Activated naive CD4-positive, alpha-beta T cell treated with anti-CD3 and anti-CD28 coated beads, Interleukin-2, amount 50 U/mL, for 24 hours (primary cell): ENCODE measurements at regions not wholly inside any gene's neighbourhood (a gene's known extent, or its start where the extent isn't known, plus 50 kb on each side); places are given as distances from the start of the nearest gene placed in this dataset.

Source experiments
- H3K27ac Mint-ChIP-seq: one replicate; pipeline ENCODE4 v1.8.0; 2021; ENCODE audit warnings: mild to moderate bottlenecking, mixed read lengths
- H3K27me3 Mint-ChIP-seq: one replicate; pipeline ENCODE4 v1.8.0; 2021; ENCODE audit warnings: mixed read lengths
- H3K36me3 Mint-ChIP-seq: one replicate; pipeline ENCODE4 v1.8.0; 2021; ENCODE audit warnings: mixed read lengths
- H3K4me1 Mint-ChIP-seq: one replicate; pipeline ENCODE4 v1.8.0; 2021; ENCODE audit warnings: mixed read lengths
- H3K4me3 Mint-ChIP-seq: one replicate; pipeline ENCODE4 v1.8.0; 2021; ENCODE audit warnings: mild to moderate bottlenecking, mixed read lengths
- H3K9me3 Mint-ChIP-seq: one replicate; pipeline ENCODE4 v1.8.0; 2021; ENCODE audit warnings: mixed read lengths

DNA sequence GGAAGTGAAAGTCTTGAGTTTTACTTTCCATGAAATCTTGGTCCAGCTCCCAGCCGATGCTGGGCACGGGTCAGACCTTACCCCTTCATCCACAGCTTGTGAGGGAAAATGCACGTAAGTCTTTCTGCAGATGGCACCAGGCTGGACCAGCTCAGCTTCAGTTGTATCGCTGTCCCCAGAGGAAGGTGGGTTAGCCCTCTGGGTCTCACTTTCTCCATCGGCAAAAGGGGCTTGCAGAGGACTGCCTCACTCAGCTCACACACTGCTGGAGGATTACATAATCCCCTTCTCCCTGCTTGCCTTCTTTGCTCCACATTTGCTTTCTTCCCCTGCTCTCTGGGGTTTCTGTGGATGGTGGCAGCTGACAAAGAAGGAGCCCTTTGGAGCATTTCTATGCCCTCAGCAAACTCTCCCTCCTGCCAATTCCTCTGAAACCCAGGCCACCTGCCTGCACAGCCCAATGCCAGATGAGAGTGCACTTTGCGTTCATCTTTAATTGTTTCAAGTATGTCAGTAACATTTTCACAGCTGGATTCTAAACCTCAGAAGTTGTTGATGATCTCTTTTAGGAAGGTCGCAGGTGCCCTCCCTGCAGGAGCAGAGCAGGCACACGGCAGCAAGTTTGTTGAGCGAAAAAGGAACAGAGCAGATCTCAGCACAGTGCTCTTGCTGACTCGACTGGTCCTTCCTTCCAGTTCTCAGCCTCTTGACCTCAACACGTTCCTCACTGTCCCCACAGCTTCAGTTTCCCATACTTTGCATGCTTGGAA is 155.6 kb upstream of the GLI2 start:
- Mint-ChIP-seq H3K27ac (no peak overlapping the region), H3K36me3 (no peaks in the 10 kb centered on the region), H3K4me3 (no peak overlapping the region), H3K27me3 (peaks cover 21% of the 10 kb centered on the region), H3K4me1 (peaks cover 4% of the 10 kb centered on the region), H3K9me3 (no peaks in the 10 kb centered on the region)

DNA sequence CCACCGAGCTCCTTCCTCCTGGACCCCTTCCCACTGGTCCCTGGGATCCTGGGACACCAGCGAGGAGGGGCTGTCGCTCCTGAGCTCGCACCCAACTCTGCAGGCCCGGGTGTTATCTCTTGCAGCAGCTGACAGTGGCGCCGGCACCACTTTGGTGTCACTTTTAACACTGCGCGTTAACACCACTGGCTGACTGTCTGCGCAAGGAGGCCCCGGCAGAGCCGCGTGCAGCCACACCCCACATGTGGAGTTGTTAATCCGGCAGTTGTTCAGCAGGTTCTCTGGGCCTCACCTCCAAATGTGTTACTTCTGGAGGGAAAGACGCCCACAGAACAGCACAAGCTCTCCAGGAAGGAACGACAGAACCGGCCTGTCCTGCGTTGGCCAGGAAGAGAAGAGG is 155.0 kb upstream of the GLI2 start:
- H3K4me1 Mint-ChIP-seq = peaks cover 4% of the 10 kb centered on the region
- peaks cover 27% of the 10 kb centered on the region for H3K27me3 Mint-ChIP-seq
- no peaks in the 10 kb centered on the region for H3K36me3 Mint-ChIP-seq
- no peak overlapping the region for H3K4me3 Mint-ChIP-seq
- no peak overlapping the region for H3K27ac Mint-ChIP-seq
- H3K9me3 Mint-ChIP-seq = no peaks in the 10 kb centered on the region

DNA sequence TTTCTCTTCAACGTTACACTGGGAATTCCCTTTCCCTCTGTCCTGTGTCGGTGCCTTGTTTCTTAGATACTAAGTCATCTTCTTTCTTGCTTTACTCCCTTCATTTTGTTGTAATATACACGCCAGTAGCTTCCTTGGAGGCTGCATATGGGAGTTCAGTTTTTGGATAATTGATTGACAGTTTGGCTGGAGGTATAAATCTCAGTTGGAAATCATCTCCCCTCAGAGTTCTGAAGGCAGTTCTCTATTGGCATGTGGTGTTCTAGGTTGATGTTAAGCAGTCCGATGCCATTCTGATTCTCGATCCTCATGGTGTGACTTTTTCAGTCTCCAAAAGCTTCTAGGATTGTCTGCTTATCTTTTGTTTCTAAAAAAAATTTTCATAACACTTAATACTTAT is 152.5 kb upstream of the GLI2 start:
- Mint-ChIP-seq H3K27me3 (peaks cover 31% of the 10 kb centered on the region), H3K4me3 (no peak overlapping the region), H3K27ac (no peak overlapping the region), H3K4me1 (peaks cover 4% of the 10 kb centered on the region), H3K36me3 (no peaks in the 10 kb centered on the region), H3K9me3 (no peaks in the 10 kb centered on the region)

DNA sequence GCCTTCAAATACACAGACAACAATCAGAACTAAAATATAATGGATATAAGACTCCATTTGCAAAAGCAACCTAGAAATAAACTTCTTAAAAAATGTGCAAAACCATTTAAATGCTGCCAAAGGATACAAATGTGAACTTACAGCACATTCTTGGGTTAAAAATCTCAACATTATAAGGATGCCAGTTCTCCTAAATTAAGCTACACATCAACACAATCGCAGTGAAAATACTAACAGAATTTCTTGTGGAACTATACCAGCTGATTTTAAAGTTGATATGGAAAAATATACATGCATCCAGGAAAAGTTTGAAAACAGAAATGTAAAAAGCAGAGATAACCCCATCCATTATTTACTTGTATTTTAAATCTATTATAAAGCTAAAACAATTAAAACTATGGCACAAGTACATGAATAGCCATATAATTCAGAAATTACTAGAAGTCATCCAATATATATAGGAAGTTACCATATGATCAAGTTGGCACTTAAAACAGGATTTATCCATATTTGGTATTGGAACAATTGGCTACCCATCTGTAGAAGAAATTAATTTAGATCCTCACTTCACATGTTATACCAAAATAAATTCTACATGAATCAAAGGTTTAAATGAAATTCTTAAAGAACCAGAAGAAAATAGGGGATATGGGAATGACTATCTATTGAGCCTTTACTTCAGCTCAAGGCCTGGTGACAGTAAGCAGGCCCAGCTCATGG is 151.7 kb upstream of the GLI2 start:
- H3K27ac Mint-ChIP-seq = no peak overlapping the region
- peaks cover 4% of the 10 kb centered on the region for H3K4me1 Mint-ChIP-seq
- no peaks in the 10 kb centered on the region for H3K9me3 Mint-ChIP-seq
- no peaks in the 10 kb centered on the region for H3K36me3 Mint-ChIP-seq
- H3K4me3 Mint-ChIP-seq = no peak overlapping the region
- peaks cover 36% of the 10 kb centered on the region for H3K27me3 Mint-ChIP-seq

DNA sequence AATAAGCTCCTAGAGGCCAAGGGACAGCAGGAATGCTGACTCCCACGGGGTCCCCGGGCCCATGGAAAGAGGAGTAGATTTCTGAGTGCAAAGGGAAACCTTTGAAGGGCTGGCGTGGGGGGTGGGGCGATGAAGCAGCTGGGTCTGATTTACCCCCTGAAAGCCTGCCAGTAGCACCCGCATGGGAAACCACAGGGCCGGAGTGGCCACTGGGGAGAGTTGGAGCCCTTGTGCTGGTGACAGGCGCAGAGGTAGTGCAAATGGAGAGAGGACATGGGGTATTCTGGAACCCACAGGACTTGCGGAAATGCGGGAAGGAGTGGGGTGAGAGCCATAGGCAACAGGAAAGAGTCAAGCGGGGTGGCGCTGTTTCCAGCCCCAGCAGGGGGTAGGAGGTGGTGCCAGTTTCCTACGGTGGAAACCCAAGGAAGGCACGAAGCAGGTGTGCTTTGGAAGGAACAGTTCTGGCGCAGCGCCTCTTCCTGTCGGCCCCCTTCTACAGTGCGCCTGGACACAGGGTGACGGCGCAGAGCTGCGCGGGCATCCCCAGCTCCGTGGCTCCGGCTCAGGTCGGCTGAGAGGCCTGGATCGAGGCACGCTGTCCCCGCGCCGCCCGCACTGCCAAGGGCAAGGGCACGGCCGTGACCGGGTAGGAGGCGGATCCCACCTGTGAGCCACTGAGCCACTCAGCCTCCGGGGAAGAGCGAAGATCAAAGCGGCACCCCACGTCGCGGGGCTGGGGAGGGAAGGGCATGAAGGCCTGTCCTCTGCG is 149.0 kb upstream of the GLI2 start:
- Mint-ChIP-seq H3K4me3 (peak overlapping the region; percentile 36), H3K27ac (no peak overlapping the region), H3K36me3 (no peaks in the 10 kb centered on the region), H3K27me3 (peaks cover 43% of the 10 kb centered on the region), H3K9me3 (no peaks in the 10 kb centered on the region), H3K4me1 (peaks cover 4% of the 10 kb centered on the region)

DNA sequence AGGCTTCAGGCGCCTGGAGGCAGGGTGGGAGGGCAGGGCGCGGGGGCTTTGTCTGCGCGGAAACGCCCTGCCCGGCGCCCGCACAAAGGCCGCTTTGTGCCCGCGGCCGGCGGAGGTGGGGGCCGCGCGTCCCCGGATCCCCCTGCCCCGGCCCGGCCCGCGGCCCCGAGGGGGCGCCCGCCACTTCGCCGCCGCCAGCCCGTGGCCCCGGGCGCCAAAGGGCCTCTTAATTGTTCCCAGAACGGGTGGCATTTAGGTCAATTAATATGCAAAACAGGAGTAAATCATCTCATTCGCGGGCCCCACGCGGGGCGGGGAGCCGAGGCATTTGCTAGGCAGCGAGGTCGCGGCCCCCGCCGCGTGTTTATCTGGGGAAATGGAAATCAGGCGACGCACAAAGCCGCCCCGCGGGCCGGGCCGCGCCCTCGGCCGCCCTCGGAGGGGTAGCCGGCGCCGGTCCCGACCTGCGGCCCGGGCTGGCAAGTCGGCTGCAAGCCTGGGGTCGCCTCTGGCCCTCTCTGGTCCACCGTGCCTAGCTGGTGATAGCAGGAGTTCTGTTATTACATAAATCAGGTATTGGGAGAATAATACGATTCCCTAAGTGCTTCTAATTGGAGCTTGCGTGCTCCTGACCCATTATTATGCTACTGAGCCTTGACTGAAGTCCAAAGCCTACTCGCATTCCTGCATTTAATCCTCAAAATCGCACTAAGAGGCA is 148.2 kb upstream of the GLI2 start:
- Mint-ChIP-seq H3K27ac (no peak overlapping the region), H3K9me3 (no peaks in the 10 kb centered on the region), H3K4me3 (no peak overlapping the region), H3K36me3 (no peaks in the 10 kb centered on the region), H3K27me3 (peaks cover 44% of the 10 kb centered on the region), H3K4me1 (peaks cover 4% of the 10 kb centered on the region)

DNA sequence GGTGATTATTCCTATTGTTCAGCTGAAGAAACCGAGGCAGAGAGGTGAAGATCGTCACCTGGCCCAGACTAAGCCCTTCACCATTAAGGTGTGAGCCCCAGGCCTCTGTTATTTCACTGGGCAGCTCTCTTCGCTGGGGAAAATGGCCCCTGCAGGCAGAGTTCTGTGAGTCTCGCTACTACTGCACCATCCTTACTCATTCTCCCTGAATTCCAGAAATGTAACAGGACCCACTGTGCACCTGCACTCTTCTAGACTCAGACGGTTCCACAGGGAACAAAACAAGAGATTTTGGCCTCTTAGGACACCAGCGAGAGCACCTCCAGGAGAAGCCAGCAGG is 147.7 kb upstream of the GLI2 start:
- H3K4me1 Mint-ChIP-seq = peaks cover 4% of the 10 kb centered on the region
- no peak overlapping the region for H3K27ac Mint-ChIP-seq

DNA sequence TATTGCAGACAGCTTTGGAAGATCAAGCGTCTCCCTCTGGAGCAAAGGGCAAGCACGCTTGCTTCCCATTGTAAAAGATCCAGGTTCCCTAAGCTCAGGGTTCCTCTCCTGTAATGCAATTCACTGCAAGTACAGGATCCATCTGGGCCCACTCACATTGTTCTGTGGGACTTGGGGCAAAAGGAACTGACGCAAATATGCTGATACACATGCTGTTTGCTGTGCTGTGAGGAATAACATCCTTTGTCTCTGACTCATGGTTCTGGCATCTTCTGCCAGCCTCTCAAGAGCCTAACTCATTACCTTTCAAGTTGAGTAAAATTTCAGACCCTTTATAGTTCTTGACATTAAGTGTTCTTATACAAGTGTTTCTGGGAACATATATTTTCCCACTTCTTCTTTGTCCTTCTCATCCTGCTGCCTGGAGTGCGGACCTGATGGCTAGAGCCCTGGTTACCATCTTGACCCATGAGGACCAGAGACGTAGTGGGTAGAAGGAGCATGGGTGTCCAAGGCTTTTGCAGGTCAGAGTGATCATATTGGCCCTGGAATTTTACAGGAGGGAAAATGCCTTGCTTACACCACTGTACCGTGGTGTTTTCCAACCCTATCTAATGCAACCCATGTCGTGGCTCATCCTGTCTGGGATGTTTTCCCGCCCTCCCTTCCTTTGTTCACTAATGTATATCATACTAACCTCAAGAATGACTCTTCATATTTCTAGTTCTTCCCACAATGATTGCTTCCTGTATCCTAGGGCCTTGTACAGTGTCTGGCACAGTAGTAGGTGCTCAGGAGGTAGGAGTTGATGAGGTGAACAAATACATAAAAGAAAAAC is 145.7 kb upstream of the GLI2 start:
- peaks cover 4% of the 10 kb centered on the region for H3K4me1 Mint-ChIP-seq
- H3K36me3 Mint-ChIP-seq = no peaks in the 10 kb centered on the region
- no peak overlapping the region for H3K27ac Mint-ChIP-seq
- H3K4me3 Mint-ChIP-seq = no peak overlapping the region
- H3K9me3 Mint-ChIP-seq = no peaks in the 10 kb centered on the region
- peaks cover 35% of the 10 kb centered on the region for H3K27me3 Mint-ChIP-seq

More for the DNA sequence above, 147.7 kb upstream of the GLI2 start:
- Mint-ChIP-seq H3K4me3 (no peak overlapping the region), H3K9me3 (no peaks in the 10 kb centered on the region), H3K36me3 (no peaks in the 10 kb centered on the region), H3K27me3 (peaks cover 43% of the 10 kb centered on the region)

DNA sequence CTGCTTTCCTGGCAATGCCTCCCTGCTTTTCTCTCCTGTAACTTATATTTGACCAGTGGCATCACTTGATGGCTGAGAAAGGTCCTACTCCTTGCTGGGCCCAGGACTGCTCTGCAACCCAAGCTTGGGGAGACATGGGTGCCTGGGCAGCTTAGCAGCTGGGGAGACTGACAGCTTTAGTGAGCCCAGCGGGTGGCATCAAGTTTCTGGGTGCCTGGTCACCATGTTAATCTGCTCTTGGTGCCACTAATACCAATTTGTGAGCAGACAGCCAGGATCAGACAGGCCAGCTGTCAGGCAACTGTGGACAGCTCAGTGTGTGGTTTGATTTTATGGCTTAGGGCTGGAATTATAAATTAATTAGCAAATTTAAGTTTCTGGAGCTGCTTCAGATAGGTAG is 144.8 kb upstream of the GLI2 start:
- Mint-ChIP-seq H3K27me3 (peaks cover 27% of the 10 kb centered on the region), H3K36me3 (no peaks in the 10 kb centered on the region), H3K4me3 (no peak overlapping the region), H3K4me1 (peaks cover 4% of the 10 kb centered on the region), H3K27ac (no peak overlapping the region), H3K9me3 (no peaks in the 10 kb centered on the region)

DNA sequence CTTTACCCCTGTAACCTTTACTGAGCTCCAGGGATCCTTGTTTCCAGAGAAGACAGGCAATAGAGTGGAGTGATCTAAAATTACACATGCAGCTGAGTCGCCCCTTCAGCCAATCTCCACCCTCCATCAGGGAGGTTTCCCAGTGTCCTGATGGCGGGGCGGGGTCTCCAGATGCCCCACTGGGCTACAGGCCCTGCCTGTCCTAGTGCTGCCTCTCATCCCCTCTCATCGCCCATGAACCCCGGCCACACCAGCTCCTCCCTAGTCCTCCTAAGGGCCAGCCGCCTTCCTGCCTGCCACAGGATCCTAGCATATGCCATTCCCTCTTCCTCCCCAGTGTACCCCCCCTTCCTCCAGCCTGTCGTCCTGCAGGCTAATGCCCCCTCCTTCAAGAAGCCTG is 144.1 kb upstream of the GLI2 start:
- Mint-ChIP-seq H3K27me3 (peaks cover 22% of the 10 kb centered on the region), H3K27ac (no peak overlapping the region), H3K36me3 (no peaks in the 10 kb centered on the region), H3K9me3 (no peaks in the 10 kb centered on the region), H3K4me3 (no peak overlapping the region), H3K4me1 (peaks cover 2% of the 10 kb centered on the region)

DNA sequence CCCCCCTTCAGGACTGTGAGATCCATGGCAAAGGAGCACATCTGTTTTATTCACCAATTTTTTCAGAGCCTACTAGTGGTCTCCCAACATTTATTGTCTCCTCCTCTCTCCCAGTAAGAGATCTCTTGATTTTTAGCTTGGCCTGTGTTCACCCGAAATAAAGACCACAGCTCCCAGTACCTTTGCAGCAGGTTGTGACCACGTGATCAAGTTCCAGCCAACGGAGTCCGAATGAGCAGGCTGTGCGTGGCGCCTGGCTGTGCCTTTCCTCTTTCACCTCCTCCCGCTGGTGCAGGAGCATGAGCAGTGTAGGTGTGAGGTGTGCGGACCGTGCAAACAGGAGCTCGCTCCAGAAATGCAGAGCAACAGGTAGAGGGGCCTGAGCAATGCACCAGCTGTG is 143.6 kb upstream of the GLI2 start:
- no peak overlapping the region for H3K27ac Mint-ChIP-seq
- H3K4me1 Mint-ChIP-seq = no peaks in the 10 kb centered on the region
- H3K27me3 Mint-ChIP-seq = peaks cover 20% of the 10 kb centered on the region
- no peaks in the 10 kb centered on the region for H3K36me3 Mint-ChIP-seq
- H3K4me3 Mint-ChIP-seq = no peak overlapping the region
- no peaks in the 10 kb centered on the region for H3K9me3 Mint-ChIP-seq

DNA sequence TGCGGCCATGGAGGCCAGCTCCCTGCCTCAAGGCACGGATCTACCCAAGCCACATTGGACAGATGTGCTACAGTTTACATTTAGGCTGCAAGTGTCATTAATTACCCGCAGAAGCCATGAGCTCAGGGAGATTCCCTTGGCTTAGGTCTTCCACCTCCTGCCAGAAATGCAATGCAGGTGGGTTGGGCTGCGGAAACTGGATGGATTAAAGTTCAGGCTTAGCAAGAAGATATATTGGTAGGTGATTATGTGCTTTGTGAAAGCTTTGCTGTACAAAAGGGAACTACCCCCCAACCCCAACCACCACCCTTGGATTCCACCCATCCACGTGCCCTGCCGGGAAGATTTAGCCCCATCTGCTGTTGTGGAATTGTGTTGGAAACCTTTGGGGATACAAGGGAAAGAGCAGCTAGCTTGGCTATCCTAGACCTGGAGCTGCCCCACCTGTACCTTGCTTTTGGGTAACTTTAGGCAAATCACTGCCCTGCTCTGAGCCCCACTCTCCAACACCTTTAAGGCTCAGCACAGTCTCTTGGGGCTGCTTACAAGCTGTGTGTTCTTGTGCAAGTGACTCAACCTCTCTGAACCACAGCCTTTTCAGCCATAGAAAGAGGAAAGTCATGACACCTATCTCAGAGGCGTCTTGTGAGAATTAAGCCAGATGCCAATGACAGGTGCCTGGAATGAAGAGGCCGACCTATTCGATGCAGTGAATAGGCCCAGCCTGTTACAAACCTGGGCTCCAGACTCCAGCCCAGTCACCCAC is 141.6 kb upstream of the GLI2 start:
- H3K36me3 Mint-ChIP-seq = no peaks in the 10 kb centered on the region
- H3K27ac Mint-ChIP-seq = no peak overlapping the region
- no peaks in the 10 kb centered on the region for H3K4me1 Mint-ChIP-seq
- no peak overlapping the region for H3K4me3 Mint-ChIP-seq
- H3K27me3 Mint-ChIP-seq = peaks cover 9% of the 10 kb centered on the region
- no peaks in the 10 kb centered on the region for H3K9me3 Mint-ChIP-seq

DNA sequence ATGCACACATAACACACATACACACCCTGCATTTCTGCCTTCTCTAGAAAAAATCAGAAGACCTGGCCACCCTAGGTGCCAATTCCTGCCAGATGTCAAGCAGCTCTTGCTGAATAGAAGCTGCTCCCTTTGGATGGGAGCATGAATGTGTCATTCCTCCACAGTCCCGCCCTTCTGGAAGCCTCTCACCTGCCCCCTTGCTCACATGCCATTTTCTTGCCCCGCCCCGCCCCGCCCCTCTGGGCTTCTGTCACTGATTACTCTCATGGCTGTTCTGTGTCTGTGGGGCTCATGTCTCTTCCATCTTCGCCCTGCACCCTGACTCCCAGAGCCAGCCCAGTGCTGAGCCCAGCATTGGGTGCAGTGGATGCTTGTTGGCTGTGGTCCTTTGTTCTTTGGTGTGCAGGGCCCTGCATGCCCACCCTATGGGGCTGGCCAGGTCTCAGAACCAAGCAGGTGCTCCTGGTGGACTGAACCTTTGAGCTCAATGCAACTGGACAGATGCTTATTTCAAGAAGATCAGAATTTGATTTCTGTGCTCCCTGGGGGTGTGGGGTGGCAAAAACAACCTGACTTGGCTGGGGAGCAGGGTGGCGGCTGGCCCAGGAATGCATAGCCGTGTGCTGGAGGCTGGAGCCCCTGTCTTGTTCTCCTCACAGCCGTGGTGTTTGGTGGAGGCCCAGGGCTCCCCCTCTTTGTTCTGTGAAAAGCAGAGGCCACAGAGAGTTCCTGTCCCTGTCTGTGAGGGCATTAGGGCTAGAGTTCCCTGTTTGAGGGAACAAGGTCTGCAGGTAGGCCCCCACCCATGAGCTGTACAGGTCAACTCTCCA is 140.6 kb upstream of the GLI2 start:
- H3K4me3 Mint-ChIP-seq = no peak overlapping the region
- H3K9me3 Mint-ChIP-seq = no peaks in the 10 kb centered on the region
- H3K4me1 Mint-ChIP-seq = no peaks in the 10 kb centered on the region
- H3K27ac Mint-ChIP-seq = no peak overlapping the region
- peaks cover 3% of the 10 kb centered on the region for H3K27me3 Mint-ChIP-seq
- no peaks in the 10 kb centered on the region for H3K36me3 Mint-ChIP-seq

DNA sequence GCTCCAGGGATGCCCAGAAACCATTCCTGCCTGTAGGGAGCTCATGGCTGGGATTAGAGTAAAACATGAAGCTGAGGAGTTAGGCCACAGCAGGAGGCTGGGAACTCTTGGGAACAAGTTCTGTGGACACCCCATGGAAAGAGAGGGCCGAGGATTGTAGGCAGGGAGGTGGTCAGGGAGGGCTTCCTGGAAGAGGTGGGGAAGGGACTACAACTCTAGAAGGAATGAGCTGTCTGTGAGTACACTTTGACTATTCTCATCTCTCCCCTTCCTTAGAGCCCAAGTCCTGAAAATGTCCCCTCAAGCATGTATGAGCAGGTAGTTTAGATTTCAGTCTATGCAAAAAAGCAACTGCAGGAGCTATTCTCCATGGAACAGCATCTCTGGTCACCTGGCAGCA is 139.9 kb upstream of the GLI2 start:
- H3K9me3 Mint-ChIP-seq = no peaks in the 10 kb centered on the region
- H3K4me3 Mint-ChIP-seq = no peak overlapping the region
- no peak overlapping the region for H3K27ac Mint-ChIP-seq

More for the DNA sequence above, 139.9 kb upstream of the GLI2 start:
- Mint-ChIP-seq H3K36me3 (no peaks in the 10 kb centered on the region), H3K4me1 (no peaks in the 10 kb centered on the region), H3K27me3 (peaks cover 3% of the 10 kb centered on the region)
